AG04449 (cell line): ENCODE measurements at regions not wholly inside any gene's neighbourhood (a gene's known extent, or its start where the extent isn't known, plus 50 kb on each side); places are given as distances from the start of the nearest gene placed in this dataset.

Source experiments
- CTCF ChIA-PET: fragments of 350-600 bp; formaldehyde crosslinking; extraction: SDS; loops from one replicate; lab custom pipeline; 2021; ENCODE audit warnings: antibody characterized with exemption; lab: Yijun Ruan, JAX
- POLR2A ChIA-PET: fragments of 400-600, 350-600 bp; formaldehyde crosslinking; extraction: SDS; loops from one replicate; lab custom pipeline; 2020; ENCODE audit warnings: antibody characterized with exemption, inconsistent platforms; lab: Yijun Ruan, JAX
- DNase-seq: peaks from one replicate; pipeline ENCODE4 v3.0.0-alpha.2; 2010; ENCODE audit warnings: low read depth, low spot score
- H3K4me3 ChIP-seq: 2 replicates; pipeline ENCODE4 v1.5.1; 2011; ENCODE audit warnings: low read depth, mild to moderate bottlenecking, control low read depth, low read length
- TF ChIP-seq, protein P1 (sequence below): IDR thresholded peaks from one replicate; pipeline ENCODE4 v1.5.1; 2011; ENCODE audit warnings: mild to moderate bottlenecking, moderate library complexity, low read length, control low read depth, inconsistent platforms; ENCODE audit not compliant: insufficient read depth; ENCODE audit errors: missing control alignments

DNA sequence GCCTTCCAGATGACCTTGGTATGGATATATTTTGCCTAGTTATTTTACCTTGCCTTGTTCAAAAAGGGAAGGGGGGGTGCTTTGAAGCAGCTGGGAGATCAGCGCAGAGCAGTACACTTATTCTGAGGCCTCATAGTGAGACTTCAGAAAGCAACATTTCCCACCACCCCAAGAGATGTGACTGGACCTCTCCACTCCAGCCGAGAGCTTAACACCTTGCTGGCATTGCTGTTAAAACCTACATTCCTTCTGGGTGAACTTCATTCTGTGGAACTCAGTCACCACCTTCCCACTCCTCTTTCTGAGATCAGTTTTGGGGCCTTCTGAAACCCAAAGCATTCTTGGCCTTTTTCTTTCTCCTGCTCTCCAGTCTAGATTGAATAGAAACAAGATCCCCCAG is 148.7 kb downstream of the BARHL2 start:
- TF ChIP-seq, protein P1, sequence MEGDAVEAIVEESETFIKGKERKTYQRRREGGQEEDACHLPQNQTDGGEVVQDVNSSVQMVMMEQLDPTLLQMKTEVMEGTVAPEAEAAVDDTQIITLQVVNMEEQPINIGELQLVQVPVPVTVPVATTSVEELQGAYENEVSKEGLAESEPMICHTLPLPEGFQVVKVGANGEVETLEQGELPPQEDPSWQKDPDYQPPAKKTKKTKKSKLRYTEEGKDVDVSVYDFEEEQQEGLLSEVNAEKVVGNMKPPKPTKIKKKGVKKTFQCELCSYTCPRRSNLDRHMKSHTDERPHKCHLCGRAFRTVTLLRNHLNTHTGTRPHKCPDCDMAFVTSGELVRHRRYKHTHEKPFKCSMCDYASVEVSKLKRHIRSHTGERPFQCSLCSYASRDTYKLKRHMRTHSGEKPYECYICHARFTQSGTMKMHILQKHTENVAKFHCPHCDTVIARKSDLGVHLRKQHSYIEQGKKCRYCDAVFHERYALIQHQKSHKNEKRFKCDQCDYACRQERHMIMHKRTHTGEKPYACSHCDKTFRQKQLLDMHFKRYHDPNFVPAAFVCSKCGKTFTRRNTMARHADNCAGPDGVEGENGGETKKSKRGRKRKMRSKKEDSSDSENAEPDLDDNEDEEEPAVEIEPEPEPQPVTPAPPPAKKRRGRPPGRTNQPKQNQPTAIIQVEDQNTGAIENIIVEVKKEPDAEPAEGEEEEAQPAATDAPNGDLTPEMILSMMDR, result no peak
- DNase-seq, result no peak
- no peak overlapping the region for H3K4me3 ChIP-seq
- ChIA-PET CTCF (interaction anchor here (1.5 to 1.9 kb wide), 2 partner anchors 10 to 12 kb away, joined by 5 to 6 read pairs; no protein-coding TSS in a partner anchor), POLR2A (no interaction called here)

DNA sequence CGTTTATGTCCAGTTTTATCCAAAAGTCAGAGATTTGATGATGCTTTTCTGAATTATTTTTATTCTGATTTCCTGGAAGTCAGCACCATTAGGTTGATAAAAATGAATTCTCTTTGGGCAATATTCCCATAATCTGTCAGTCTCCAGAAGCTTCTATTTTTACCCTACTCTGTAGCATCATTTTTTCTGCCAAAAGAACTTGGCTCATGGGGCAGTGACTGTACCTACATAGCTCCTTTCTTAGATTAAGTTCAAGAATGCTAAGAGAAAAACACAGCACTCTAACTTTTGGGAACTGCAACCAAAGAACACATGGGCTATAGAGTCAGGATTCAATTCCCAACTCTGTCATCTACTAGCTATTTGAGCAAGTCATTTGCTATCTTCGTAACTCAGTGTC is 152.9 kb downstream of the BARHL2 start:
- no peak overlapping the region for H3K4me3 ChIP-seq
- TF ChIP-seq, protein P1, result no peak
- CTCF ChIA-PET, result interaction anchor here (1.2 kb wide), 1 partner anchor 14 kb away, joined by 3 read pairs; no protein-coding TSS in a partner anchor
- no peak for DNase-seq
- POLR2A ChIA-PET, result no interaction called here

DNA sequence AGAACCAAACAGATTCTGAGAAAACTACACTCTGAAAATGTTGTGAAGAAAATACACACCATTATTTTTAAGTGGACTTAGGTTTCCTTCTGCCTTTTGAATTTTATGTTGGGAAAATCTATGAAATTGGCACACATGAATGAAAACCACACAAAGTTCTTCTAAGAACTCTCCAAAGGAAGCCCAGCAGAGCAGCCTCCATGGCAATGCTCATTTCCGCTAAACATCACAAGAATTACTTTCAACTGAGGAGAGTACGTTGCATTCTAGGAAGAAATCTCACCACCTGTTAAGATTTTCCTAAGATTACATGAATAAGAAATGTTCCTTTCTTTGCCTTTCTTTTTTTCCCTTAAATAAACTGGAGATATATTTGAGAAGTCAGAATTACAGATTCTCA is 154.2 kb downstream of the BARHL2 start:
- TF ChIP-seq, protein P1, result no peak
- DNase-seq, result no peak
- no peak overlapping the region for H3K4me3 ChIP-seq
- CTCF ChIA-PET, result no interaction called here
- POLR2A ChIA-PET, result no interaction called here

DNA sequence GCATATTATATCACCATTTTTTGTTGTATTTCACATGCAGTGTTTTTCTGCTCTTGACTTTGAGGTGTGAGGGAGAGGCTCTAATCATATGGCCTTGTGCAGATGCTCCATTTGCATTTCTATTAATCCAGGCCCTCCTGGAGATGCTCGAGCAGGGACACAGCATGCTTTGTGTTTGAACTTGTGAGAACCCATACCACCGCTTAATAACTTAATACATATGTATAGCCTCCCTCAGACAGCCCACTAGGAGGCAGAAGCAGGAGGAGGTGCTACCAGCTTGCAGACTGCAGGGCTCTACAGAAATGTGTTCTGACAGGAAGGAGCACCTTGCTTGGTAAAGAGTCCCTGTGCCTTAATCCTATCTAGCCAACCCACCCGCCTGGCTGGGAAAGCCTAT is 155.2 kb downstream of the BARHL2 start:
- TF ChIP-seq, protein P1, result no peak
- CTCF ChIA-PET, result interaction anchor here (0.7 kb wide), 1 partner anchor 17 kb away, joined by 3 read pairs; no protein-coding TSS in a partner anchor
- H3K4me3 ChIP-seq, result no peak overlapping the region
- no peak for DNase-seq
- POLR2A ChIA-PET, result no interaction called here

DNA sequence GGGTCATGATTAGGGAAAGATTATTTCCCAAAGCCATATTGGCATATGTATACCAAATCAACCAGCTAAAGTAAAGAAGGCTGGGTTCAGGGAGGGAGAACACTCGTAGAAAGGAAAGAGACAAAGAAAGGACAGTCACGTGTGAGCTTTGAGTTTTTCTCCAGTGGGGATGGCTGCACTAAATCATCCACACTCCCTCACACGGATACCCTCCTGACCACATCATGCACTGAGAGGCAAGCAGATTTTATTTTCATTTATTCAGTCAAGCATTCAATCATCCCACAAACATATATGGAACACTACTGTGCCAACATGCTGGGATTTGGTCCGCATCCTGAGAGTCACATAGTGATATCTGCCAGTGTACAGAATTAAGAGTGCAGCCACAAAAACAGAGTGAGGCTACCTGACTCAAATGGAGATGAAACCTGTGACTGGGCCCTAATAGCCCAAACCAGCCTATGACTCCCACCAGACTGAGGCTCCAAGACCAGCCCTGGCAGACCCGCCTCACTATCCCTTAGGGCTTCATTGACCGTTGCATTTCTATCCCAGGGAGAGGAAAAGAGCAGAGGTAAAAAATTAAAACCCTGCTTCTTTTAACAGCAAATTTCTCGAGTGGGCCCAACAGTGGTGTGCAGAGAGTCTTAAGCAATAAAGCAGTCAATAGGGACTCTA is 155.9 kb downstream of the BARHL2 start:
- CTCF ChIA-PET, result no interaction called here
- TF ChIP-seq, protein P1, result no peak
- DNase-seq, result no peak
- POLR2A ChIA-PET, result no interaction called here
- no peak overlapping the region for H3K4me3 ChIP-seq

DNA sequence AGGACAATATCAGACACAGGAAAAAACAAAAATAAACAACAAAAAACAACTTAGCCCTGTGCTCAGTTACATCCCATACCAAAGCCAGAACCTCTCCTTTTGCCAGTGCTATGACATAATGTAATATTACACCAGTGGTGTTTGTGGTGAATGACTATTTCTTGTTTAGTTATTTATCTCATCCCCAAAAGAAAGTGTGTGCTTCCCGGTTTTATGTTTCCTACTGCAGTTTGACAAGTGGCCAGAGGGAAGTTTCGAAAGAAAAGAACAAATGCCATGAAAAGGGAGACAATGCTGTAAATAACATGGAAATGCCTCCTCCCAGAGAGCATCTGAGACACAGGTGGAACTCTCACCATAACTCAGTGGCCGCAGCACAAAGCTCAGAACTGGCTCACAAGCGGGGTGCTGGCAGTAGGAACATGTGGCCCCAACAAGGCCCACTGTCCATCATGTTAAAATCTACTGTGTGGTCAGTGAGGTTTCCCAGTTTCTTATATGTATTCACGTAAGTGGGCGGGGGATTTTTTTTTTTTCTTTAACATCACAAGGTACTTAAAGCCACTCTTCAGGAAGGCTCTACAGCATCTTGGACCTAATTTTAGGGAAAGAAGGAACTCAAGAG is 158.2 kb downstream of the BARHL2 start:
- ChIA-PET CTCF (no interaction called here), POLR2A (no interaction called here)
- no peak overlapping the region for H3K4me3 ChIP-seq
- TF ChIP-seq, protein P1, result no peak
- no peak for DNase-seq
